Cardiac fibroblast (primary cell): ENCODE measurements at regions not wholly inside any gene's neighbourhood (a gene's known extent, or its start where the extent isn't known, plus 50 kb on each side); places are given as distances from the start of the nearest gene placed in this dataset.
A peak's percentile ranks its signal among the peaks of the same experiment; 100 is the strongest.

Source experiments
- DNase-seq, 2 donors: peaks; one replicate each; pipeline versions ENCODE4 v3.0.0 to v3.0.0-alpha.2; 2010; ENCODE audit warnings: low read depth in 2 of 2
- H3K4me3 ChIP-seq, 2 donors: replicated peaks in 1 of 2; 1 replicate in 1 of 2; 2 replicates in 1 of 2; pipeline ENCODE4 v1.5.1; 2011; ENCODE audit warnings: low read depth in 2 of 2, low read length in 2 of 2, mild to moderate bottlenecking in 2 of 2, moderate library complexity in 1 of 2
- TF ChIP-seq, protein P1 (sequence below): IDR thresholded peaks from one replicate; pipeline ENCODE4 v1.5.1; 2011; ENCODE audit warnings: low read depth, mild to moderate bottlenecking, low read length, inconsistent platforms

DNA sequence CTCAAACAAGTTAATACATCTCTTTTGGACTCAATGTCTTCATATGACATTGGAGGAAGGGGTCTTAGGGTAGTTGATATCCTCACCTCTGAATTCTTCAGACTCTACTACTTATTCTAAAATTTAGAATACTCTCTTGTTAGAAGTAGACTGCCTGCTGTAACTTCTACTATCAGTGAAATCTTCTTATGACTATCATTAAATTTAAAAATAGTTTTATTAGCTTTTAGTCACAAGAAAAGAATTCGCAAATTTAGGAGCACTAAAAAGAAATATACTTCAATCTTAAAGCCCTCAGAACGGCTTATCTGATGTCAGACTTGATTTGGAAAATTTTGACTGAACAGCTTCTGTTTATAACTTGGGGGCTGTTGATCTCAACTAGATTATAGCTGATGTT is 67.1 kb upstream of the TTC14 start:
- TF ChIP-seq, protein P1, sequence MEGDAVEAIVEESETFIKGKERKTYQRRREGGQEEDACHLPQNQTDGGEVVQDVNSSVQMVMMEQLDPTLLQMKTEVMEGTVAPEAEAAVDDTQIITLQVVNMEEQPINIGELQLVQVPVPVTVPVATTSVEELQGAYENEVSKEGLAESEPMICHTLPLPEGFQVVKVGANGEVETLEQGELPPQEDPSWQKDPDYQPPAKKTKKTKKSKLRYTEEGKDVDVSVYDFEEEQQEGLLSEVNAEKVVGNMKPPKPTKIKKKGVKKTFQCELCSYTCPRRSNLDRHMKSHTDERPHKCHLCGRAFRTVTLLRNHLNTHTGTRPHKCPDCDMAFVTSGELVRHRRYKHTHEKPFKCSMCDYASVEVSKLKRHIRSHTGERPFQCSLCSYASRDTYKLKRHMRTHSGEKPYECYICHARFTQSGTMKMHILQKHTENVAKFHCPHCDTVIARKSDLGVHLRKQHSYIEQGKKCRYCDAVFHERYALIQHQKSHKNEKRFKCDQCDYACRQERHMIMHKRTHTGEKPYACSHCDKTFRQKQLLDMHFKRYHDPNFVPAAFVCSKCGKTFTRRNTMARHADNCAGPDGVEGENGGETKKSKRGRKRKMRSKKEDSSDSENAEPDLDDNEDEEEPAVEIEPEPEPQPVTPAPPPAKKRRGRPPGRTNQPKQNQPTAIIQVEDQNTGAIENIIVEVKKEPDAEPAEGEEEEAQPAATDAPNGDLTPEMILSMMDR: no peak
- DNase-seq: no peak
- H3K4me3 ChIP-seq: no peak overlapping the region

DNA sequence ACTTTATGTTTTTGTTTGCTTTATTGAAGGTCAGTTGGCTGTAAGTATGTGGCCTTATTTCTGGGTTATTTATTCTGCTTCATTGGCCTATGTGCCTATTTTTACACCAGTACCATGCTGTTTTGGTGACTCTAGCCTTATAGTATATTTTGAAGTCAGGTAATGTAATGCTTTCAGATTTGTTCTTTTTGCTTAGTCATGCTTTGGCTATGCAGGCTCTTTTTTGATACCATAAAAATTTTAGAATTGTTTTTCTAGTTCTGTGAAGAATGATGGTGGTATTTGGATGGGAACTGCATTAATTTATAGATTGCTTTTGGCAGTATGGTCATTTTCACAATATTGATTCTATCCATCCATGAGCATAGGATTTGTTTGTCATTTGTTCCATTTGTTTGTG is 63.5 kb upstream of the TTC14 start:
- no peak for DNase-seq
- no peak overlapping the region for H3K4me3 ChIP-seq
- TF ChIP-seq, protein P1: no peak

DNA sequence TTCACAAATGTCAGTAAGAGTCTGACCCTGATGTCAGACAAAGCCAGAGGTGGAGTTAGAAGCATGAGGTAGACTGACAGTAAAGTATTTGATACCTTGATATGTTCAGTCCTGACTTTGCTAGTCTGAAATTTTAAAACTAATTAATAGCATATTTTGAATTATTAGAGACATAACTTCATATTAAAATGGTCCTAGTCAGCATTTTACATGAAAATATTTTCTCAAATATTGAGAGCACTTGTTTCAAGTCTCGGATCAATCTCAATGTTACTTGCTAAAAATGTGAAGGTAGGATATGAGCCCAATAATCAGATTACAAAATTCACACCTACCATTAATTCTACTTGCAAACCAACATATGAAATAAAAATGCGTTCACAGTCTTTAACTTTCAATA is 58.1 kb upstream of the TTC14 start:
- DNase-seq: no peak
- H3K4me3 ChIP-seq: no peak overlapping the region
- TF ChIP-seq, protein P1: no peak

DNA sequence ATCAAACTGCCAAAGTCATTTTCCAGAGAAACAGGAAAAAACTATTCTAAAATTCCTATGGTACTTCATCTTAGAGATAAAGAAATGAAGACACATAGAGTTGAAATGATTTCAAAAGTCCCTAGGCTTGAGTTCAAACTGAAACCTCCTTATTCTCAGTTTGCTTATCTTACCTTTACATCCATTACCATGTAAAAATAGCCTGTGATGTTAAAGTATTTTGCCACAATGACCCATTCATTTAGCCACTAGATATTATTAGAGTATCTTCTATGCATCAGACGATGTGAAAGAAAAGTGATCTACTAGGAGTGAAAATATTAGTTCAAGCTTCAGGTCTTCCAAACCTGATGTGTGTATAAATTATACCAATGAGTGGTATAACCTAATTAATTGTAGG is 55.1 kb upstream of the TTC14 start:
- no peak overlapping the region for H3K4me3 ChIP-seq
- DNase-seq: no peak
- TF ChIP-seq, protein P1: no peak

DNA sequence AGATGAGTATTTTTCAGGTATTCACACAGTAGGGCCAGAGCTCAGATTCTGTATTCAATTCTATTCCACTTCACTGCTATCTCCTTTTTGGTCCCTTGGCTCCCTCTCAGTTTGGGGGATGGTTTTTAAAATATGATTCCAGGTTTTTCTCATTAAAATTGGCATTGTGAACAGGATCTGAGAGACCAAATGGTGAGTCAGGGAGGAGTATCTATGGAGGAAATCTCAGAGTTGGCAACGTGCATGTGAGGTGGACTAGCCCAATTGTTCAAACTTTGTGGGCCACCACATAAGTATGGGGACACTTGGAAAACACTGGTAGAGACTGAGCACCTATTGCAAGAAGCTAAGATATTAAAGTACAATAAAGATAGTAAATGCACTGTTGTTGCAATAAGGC is 53.9 kb upstream of the TTC14 start:
- no peak overlapping the region for H3K4me3 ChIP-seq
- DNase-seq: peak in 1 of 2 donors; percentile 5
- TF ChIP-seq, protein P1: no peak
